Keratinocyte (primary cell): ENCODE measurements at regions not wholly inside any gene's neighbourhood (a gene's known extent, or its start where the extent isn't known, plus 50 kb on each side); places are given as distances from the start of the nearest gene placed in this dataset.

Experiments used
- DNase-seq: peaks from one replicate; pipeline ENCODE4 v3.0.0-alpha.2; 2011; ENCODE audit warnings: low read depth, missing footprints, low spot score
- FAIRE-seq: peaks from 2 replicates; lab custom pipeline; 2011; peaks lifted over from hg19 to GRCh38; lab: Jason Lieb, UNC
- H2AFZ ChIP-seq: 2 replicates; pipeline ENCODE4 v1.6.0; 2012; ENCODE audit warnings: low read length, control low read depth, inconsistent platforms; ENCODE audit not compliant: control insufficient read depth
- H3K27ac ChIP-seq: 2 replicates; pipeline ENCODE4 v1.5.1; 2011; ENCODE audit warnings: low read length; ENCODE audit not compliant: control insufficient read depth, insufficient read depth
- H3K27me3 ChIP-seq: 3 replicates; pipeline ENCODE4 v1.6.0; 2011; ENCODE audit warnings: low read length; ENCODE audit not compliant: control insufficient read depth, insufficient read depth; ENCODE audit errors: extremely low read depth
- H3K36me3 ChIP-seq, 2 experiments: 2 replicates in 1 of 2; 3 replicates in 1 of 2; pipeline ENCODE4 v1.5.1; 2011; ENCODE audit warnings: low read length in 2 of 2, mild to moderate bottlenecking in 1 of 2; ENCODE audit not compliant: control insufficient read depth in 2 of 2, insufficient read depth in 2 of 2; ENCODE audit errors: extremely low read depth in 1 of 2
- H3K4me1 ChIP-seq: 3 replicates; pipeline ENCODE4 v1.5.1; 2011; ENCODE audit warnings: low read length; ENCODE audit not compliant: control insufficient read depth, insufficient read depth; ENCODE audit errors: extremely low read depth
- H3K4me2 ChIP-seq: 3 replicates; pipeline ENCODE4 v1.6.0; 2011; ENCODE audit warnings: low read depth, low read length; ENCODE audit not compliant: control insufficient read depth, insufficient read depth; ENCODE audit errors: extremely low read depth
- H3K4me3 ChIP-seq, 3 experiments: fragments of 200-600 bp in 1 of 3; sonication (generic) in 1 of 3; 2 replicates in 2 of 3; 3 replicates in 1 of 3; pipeline ENCODE4 v1.5.1; 2011 to 2016; ENCODE audit warnings: low read length in 3 of 3, mild to moderate bottlenecking in 3 of 3, control low read depth in 2 of 3, inconsistent platforms in 1 of 3, low read depth in 1 of 3, mixed read lengths in 1 of 3, mixed run types in 1 of 3, moderate library complexity in 1 of 3; ENCODE audit not compliant: control insufficient read depth in 2 of 3, insufficient read depth in 2 of 3; ENCODE audit errors: extremely low read depth in 1 of 3
- H3K79me2 ChIP-seq: 2 replicates; pipeline ENCODE4 v1.6.0; 2012; ENCODE audit warnings: low read length; ENCODE audit not compliant: control insufficient read depth, insufficient read depth
- H3K9ac ChIP-seq: 3 replicates; pipeline ENCODE4 v1.6.0; 2011; ENCODE audit warnings: low read length; ENCODE audit not compliant: control insufficient read depth, insufficient read depth; ENCODE audit errors: extremely low read depth
- H3K9me1 ChIP-seq: 3 replicates; pipeline ENCODE4 v1.6.0; 2011; ENCODE audit warnings: low read length; ENCODE audit not compliant: control insufficient read depth, insufficient read depth; ENCODE audit errors: extremely low read depth
- H3K9me3 ChIP-seq: 2 replicates; pipeline ENCODE4 v1.5.1; 2012; ENCODE audit warnings: low read depth, low read length; ENCODE audit not compliant: control insufficient read depth
- H4K20me1 ChIP-seq: 3 replicates; pipeline ENCODE4 v1.6.0; 2011; ENCODE audit warnings: low read length; ENCODE audit not compliant: control insufficient read depth, insufficient read depth; ENCODE audit errors: extremely low read depth
- EZH2 ChIP-seq: IDR thresholded peaks from one replicate; pipeline ENCODE4 v1.6.1; 2012; ENCODE audit warnings: inconsistent platforms, mild to moderate bottlenecking, low read length, moderate library complexity
- dilution Hi-C: fragments of 300-500 bp; cut with MboI; formaldehyde crosslinking; loops from one replicate; pipeline ENCODE4 v1.7.0; 2020; ENCODE audit warnings: low sequenced_read_pairs; ENCODE audit not compliant: extremely low pct_ligation_motif_present
- TF ChIP-seq, protein P1 (sequence below), 3 experiments: IDR thresholded peaks in 1 of 3; conservative IDR thresholded peaks in 1 of 3; optimal IDR thresholded peaks in 1 of 3; 2 replicates in 2 of 3; 3 replicates in 1 of 3; pipeline versions ENCODE3 to v1.5.1; 2011; ENCODE audit warnings: low read length in 3 of 3, mild to moderate bottlenecking in 3 of 3, moderate library complexity in 2 of 3, control low read depth in 1 of 3, inconsistent platforms in 1 of 3; ENCODE audit not compliant: insufficient read depth in 2 of 3; ENCODE audit errors: extremely low read depth in 1 of 3

DNA sequence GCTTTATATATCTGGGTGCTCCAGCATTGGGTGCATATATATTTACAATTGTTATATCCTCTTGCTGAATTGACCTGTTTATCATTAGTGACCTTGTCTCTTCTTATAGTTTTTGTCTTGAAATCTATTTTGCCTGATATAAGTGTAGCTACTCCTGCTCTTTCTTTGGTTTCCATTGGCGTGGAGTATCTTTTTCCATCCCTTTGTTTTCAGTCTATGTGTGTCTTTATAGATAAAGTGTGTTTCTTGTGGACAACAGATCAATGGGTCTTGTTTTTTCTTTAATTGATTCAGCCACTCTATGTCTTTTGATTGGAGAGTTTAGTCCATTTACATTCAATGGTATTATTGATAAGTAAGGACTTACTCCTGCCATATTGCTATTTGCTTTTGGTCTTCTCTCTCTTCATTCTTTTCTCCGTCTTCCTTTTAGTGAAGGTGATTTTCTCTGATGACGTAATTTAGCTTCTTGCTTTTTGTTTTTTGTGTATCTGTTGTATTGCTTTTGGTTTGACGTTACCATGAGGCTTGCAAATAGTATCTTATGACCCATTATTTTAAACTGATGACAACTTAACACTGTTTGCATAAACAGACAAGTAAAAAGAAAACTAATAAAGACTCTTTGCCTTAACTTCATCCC lies 347.6 kb downstream of the TMEM121 start:
- H3K27ac ChIP-seq = no peak overlapping the region
- no peaks in the 10 kb centered on the region for H3K4me1 ChIP-seq
- H3K27me3 ChIP-seq = no peaks in the 10 kb centered on the region
- no peak overlapping the region for H2AFZ ChIP-seq
- no peak for FAIRE-seq
- no peak overlapping the region for H3K4me3 ChIP-seq
- H3K9ac ChIP-seq = no peak overlapping the region
- DNase-seq = no peak
- TF ChIP-seq EZH2 = no peak
- TF ChIP-seq, protein P1, sequence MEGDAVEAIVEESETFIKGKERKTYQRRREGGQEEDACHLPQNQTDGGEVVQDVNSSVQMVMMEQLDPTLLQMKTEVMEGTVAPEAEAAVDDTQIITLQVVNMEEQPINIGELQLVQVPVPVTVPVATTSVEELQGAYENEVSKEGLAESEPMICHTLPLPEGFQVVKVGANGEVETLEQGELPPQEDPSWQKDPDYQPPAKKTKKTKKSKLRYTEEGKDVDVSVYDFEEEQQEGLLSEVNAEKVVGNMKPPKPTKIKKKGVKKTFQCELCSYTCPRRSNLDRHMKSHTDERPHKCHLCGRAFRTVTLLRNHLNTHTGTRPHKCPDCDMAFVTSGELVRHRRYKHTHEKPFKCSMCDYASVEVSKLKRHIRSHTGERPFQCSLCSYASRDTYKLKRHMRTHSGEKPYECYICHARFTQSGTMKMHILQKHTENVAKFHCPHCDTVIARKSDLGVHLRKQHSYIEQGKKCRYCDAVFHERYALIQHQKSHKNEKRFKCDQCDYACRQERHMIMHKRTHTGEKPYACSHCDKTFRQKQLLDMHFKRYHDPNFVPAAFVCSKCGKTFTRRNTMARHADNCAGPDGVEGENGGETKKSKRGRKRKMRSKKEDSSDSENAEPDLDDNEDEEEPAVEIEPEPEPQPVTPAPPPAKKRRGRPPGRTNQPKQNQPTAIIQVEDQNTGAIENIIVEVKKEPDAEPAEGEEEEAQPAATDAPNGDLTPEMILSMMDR (optimal IDR thresholded peaks at IDR 0.05 in 1 of 3, IDR thresholded peaks at IDR 0.05 in 1 of 3, conservative IDR thresholded peaks at IDR 0.05 in 1 of 3; ENCODE audit: extremely low read depth in 1 of 3, insufficient read depth in 2 of 3, low read length in 3 of 3) = no peak
- dilution Hi-C loops = no loop called here
- H3K79me2 ChIP-seq = no peaks in the 10 kb centered on the region
- H3K36me3 ChIP-seq = no peaks in the 10 kb centered on the region
- no peak overlapping the region for H3K4me2 ChIP-seq
- H3K9me3 ChIP-seq = no peaks in the 10 kb centered on the region
- no peaks in the 10 kb centered on the region for H4K20me1 ChIP-seq
- H3K9me1 ChIP-seq = no peaks in the 10 kb centered on the region

DNA sequence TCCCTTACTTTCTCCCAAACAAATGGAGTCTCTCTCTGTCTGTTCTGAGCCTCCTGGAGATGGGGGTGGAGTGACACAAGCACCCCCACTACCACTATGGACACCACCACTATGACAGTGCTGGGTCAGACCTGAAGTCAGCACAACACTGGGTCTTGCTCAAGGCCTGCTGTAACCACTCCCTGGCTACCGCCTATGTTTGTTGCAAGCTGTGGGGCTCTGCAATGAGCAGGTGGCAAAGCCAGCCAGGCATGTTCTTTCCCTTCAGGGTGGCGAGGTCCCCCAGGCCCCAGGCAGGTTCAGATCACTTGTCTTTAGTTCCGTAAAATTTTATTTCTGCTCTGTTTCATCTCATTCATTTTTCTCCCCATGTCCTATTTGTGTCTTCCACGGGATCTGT lies 349.8 kb downstream of the TMEM121 start:
- Histone ChIP-seq H3K4me3 (no peak overlapping the region), H3K79me2 (no peaks in the 10 kb centered on the region), H3K27me3 (no peaks in the 10 kb centered on the region), H3K9me1 (no peaks in the 10 kb centered on the region), H3K36me3 (no peaks in the 10 kb centered on the region), H3K4me1 (no peaks in the 10 kb centered on the region), H3K9me3 (peaks cover 3% of the 10 kb centered on the region), H4K20me1 (no peaks in the 10 kb centered on the region), H3K4me2 (no peak overlapping the region), H2AFZ (no peak overlapping the region), H3K9ac (no peak overlapping the region), H3K27ac (no peak overlapping the region)
- DNase-seq = no peak
- no peak for FAIRE-seq
- TF ChIP-seq EZH2 = no peak
- TF ChIP-seq, protein P1 (optimal IDR thresholded peaks at IDR 0.05 in 1 of 3, IDR thresholded peaks at IDR 0.05 in 1 of 3, conservative IDR thresholded peaks at IDR 0.05 in 1 of 3; ENCODE audit: extremely low read depth in 1 of 3, insufficient read depth in 2 of 3, low read length in 3 of 3) = no peak
- dilution Hi-C loops = no loop called here
